ENCODE measurements at regions not wholly inside any gene's neighbourhood (a gene's known extent, or its start where the extent isn't known, plus 50 kb on each side); places are given as distances from the start of the nearest gene placed in this dataset.
"Not testable (repeated sequence)": the region's sequence is repeated elsewhere in the genome, so short reads cannot be mapped to it uniquely, and the experiment has no call there.

- DNase-seq = no peak
Measured at GRCh38 chr2:40043641-40044040, 264.6 kb upstream of the THUMPD2 start.

- DNase-seq = no peak
Measured at GRCh38 chr2:40043191-40043590, 264.1 kb upstream of the THUMPD2 start.

- no peak for DNase-seq
Measured at GRCh38 chr2:40041422-40042382, 262.6 kb upstream of the THUMPD2 start.

GRCh38 chr2:40039549-40039948, 260.5 kb upstream of the THUMPD2 start:
- no peak for DNase-seq

GRCh38 chr2:40038646-40039045, 259.6 kb upstream of the THUMPD2 start:
- no peak for DNase-seq

- no peak for DNase-seq
Measured at GRCh38 chr2:40037303-40037702, 258.2 kb upstream of the THUMPD2 start.

- DNase-seq = no peak
Measured at GRCh38 chr2:40036241-40036640, 257.2 kb upstream of the THUMPD2 start.

- no peak for DNase-seq
Measured at GRCh38 chr2:40034801-40035200, 255.7 kb upstream of the THUMPD2 start.

- DNase-seq = no peak
Measured at GRCh38 chr2:40034198-40034597, 255.1 kb upstream of the THUMPD2 start.

GRCh38 chr2:40033781-40034180, 254.7 kb upstream of the THUMPD2 start:
- DNase-seq = no peak

GRCh38 chr2:40032650-40033319, 253.7 kb upstream of the THUMPD2 start:
- DNase-seq = no peak

GRCh38 chr2:40030456-40030975, 251.5 kb upstream of the THUMPD2 start:
- DNase-seq = no peak

GRCh38 chr2:40028792-40029488, 249.9 kb upstream of the THUMPD2 start:
- no peak for DNase-seq

GRCh38 chr2:40027968-40028367, 248.9 kb upstream of the THUMPD2 start:
- no peak for DNase-seq

GRCh38 chr2:40025276-40025675, 246.2 kb upstream of the THUMPD2 start:
- DNase-seq = not testable (repeated sequence)

GRCh38 chr2:40020997-40021396, 241.9 kb upstream of the THUMPD2 start:
- no peak for DNase-seq

- no peak for DNase-seq
Measured at GRCh38 chr2:40016151-40016885, 237.3 kb upstream of the THUMPD2 start.

- DNase-seq = not testable (repeated sequence)
Measured at GRCh38 chr2:40013962-40014361, 234.9 kb upstream of the THUMPD2 start.

- no peak for DNase-seq
Measured at GRCh38 chr2:40004336-40004735, 225.3 kb upstream of the THUMPD2 start.

- no peak for DNase-seq
Measured at GRCh38 chr2:40002339-40002738, 223.3 kb upstream of the THUMPD2 start.

- no peak for DNase-seq
Measured at GRCh38 chr2:39999864-40000263, 220.8 kb upstream of the THUMPD2 start.

GRCh38 chr2:39998617-39999016, 219.6 kb upstream of the THUMPD2 start:
- DNase-seq = no peak

Measured in NCI-H1105 (cell line).